GM23338 (cell line): ENCODE measurements at regions not wholly inside any gene's neighbourhood (a gene's known extent, or its start where the extent isn't known, plus 50 kb on each side); places are given as distances from the start of the nearest gene placed in this dataset.

ENCODE experiments used
- ATAC-seq: fragments of 200-7000 bp; cut with Tn5 transposase; 3 replicates; pipeline ENCODE4 v1.9.1; 2020
- DNase-seq: peaks from one replicate; pipeline ENCODE4 v3.0.0-alpha.2; 2015; ENCODE audit warnings: low spot score
- H2AFZ ChIP-seq: fragments of 200-600 bp; sonication (generic); 2 replicates; pipeline ENCODE4 v1.8.0; 2016; ENCODE audit warnings: antibody characterized with exemption, mild to moderate bottlenecking, moderate library complexity
- H3F3A ChIP-seq: fragments of 200-600 bp; sonication (generic); replicated peaks from 2 replicates; pipeline ENCODE4 v1.8.0; 2017; ENCODE audit warnings: antibody characterized with exemption, mixed run types, low read depth
- H3K27ac ChIP-seq: fragments of 200-600 bp; sonication (generic); 2 replicates; pipeline ENCODE4 v1.6.1; 2016; ENCODE audit warnings: low read depth
- H3K27me3 ChIP-seq: fragments of 200-600 bp; sonication (generic); 2 replicates; pipeline ENCODE4 v1.8.0; 2016; ENCODE audit warnings: mild to moderate bottlenecking, mixed run types, moderate library complexity; ENCODE audit not compliant: insufficient read depth
- H3K36me3 ChIP-seq: fragments of 200-600 bp; sonication (generic); 2 replicates; pipeline ENCODE4 v1.8.0; 2016; ENCODE audit warnings: mild to moderate bottlenecking; ENCODE audit not compliant: insufficient read depth
- H3K4me1 ChIP-seq: fragments of 200-600 bp; sonication (generic); 2 replicates; pipeline ENCODE4 v1.8.0; 2016; ENCODE audit warnings: mild to moderate bottlenecking, moderate library complexity; ENCODE audit not compliant: insufficient read depth
- H3K4me2 ChIP-seq: fragments of 200-600 bp; sonication (generic); 2 replicates; pipeline ENCODE4 v1.7.1; 2017; ENCODE audit warnings: mixed run types
- H3K4me3 ChIP-seq: fragments of 200-600 bp; sonication (generic); 2 replicates; pipeline ENCODE4 v1.6.1; 2016; ENCODE audit warnings: mixed run types
- H3K79me2 ChIP-seq: fragments of 200-600 bp; sonication (generic); replicated peaks from 2 replicates; pipeline ENCODE4 v1.8.0; 2017; ENCODE audit warnings: mild to moderate bottlenecking; ENCODE audit not compliant: insufficient read depth
- H3K9me2 ChIP-seq: fragments of 200-600 bp; sonication (generic); 2 replicates; pipeline ENCODE4 v1.8.0; 2017; ENCODE audit not compliant: insufficient read depth
- H4K20me1 ChIP-seq: fragments of 200-600 bp; sonication (generic); replicated peaks from 2 replicates; pipeline ENCODE4 v1.8.0; 2017; ENCODE audit warnings: mild to moderate bottlenecking; ENCODE audit not compliant: insufficient read depth
- H3K27ac Mint-ChIP-seq: 2 replicates; pipeline ENCODE4 v1.8.0; 2020; ENCODE audit warnings: inconsistent platforms, mild to moderate bottlenecking, moderate library complexity, mixed read lengths
- H3K27me3 Mint-ChIP-seq: 3 replicates; pipeline ENCODE4 v1.8.0; 2022; ENCODE audit warnings: low read depth, mild to moderate bottlenecking, moderate library complexity, mixed read lengths, inconsistent platforms; ENCODE audit not compliant: insufficient read depth, poor library complexity
- H3K36me3 Mint-ChIP-seq: 3 replicates; pipeline ENCODE4 v1.8.0; 2021; ENCODE audit warnings: low read depth, mild to moderate bottlenecking, inconsistent platforms, moderate library complexity, mixed read lengths
- H3K4me1 Mint-ChIP-seq: 3 replicates; pipeline ENCODE4 v1.8.0; 2020; ENCODE audit warnings: mild to moderate bottlenecking, inconsistent platforms, mixed read lengths
- H3K4me3 Mint-ChIP-seq: 3 replicates; pipeline ENCODE4 v1.8.0; 2021; ENCODE audit warnings: moderate library complexity, mild to moderate bottlenecking, inconsistent platforms, mixed read lengths
- H3K9me3 Mint-ChIP-seq: 3 replicates; pipeline ENCODE4 v1.8.0; 2020; ENCODE audit warnings: moderate library complexity, mild to moderate bottlenecking, inconsistent platforms, mixed read lengths
- CREB1 ChIP-seq: fragments of 250-450 bp; sonication (Bioruptor Pico); IDR thresholded peaks from 2 replicates; pipeline ENCODE4 v1.5.0; 2020; ENCODE audit warnings: low read depth, mild to moderate bottlenecking, moderate library complexity
- CTCF ChIP-seq, 2 experiments: fragments of 200-600 bp in 1 of 2; sonication (generic) in 1 of 2; conservative IDR thresholded peaks; 2 replicates each; pipeline versions ENCODE4 v1.5.1 to v1.6.1; 2016 to 2017; ENCODE audit warnings: antibody characterized with exemption in 2 of 2, low read depth in 2 of 2, mild to moderate bottlenecking in 2 of 2, moderate library complexity in 1 of 2
- ETS1 ChIP-seq: IDR thresholded peaks from 2 replicates; pipeline ENCODE4 v1.6.1; 2016; ENCODE audit warnings: antibody characterized with exemption
- EZH2 ChIP-seq: fragments of 200-600 bp; sonication (generic); IDR thresholded peaks from one replicate; pipeline ENCODE4 v1.8.0; 2017; ENCODE audit warnings: antibody characterized with exemption, mild to moderate bottlenecking, low read depth; ENCODE audit not compliant: unreplicated experiment
- EZH2phosphoT487 ChIP-seq: fragments of 200-600 bp; sonication (generic); IDR thresholded peaks from one replicate; pipeline ENCODE4 v1.8.1; 2018; ENCODE audit warnings: antibody characterized with exemption; ENCODE audit not compliant: unreplicated experiment
- NANOG ChIP-seq: IDR thresholded peaks from 2 replicates; pipeline ENCODE4 v1.6.1; 2016; ENCODE audit warnings: antibody characterized with exemption, borderline replicate concordance
- REST ChIP-seq: IDR thresholded peaks from one replicate; pipeline ENCODE4 v1.6.1; 2018; ENCODE audit warnings: antibody characterized with exemption; ENCODE audit not compliant: unreplicated experiment
- STAT1 ChIP-seq: IDR thresholded peaks from one replicate; pipeline ENCODE4 v1.6.1; 2016; ENCODE audit warnings: antibody characterized with exemption; ENCODE audit not compliant: unreplicated experiment
- ZNF114 ChIP-seq: fragments of 250-450 bp; sonication (Bioruptor Pico); IDR thresholded peaks from 2 replicates; pipeline ENCODE4 v1.5.0; 2020; ENCODE audit warnings: mild to moderate bottlenecking, moderate library complexity
- ZNF331 ChIP-seq: fragments of 250-450 bp; sonication (Bioruptor Pico); IDR thresholded peaks from 2 replicates; pipeline ENCODE4 v1.5.0; 2020; ENCODE audit warnings: low read depth, mild to moderate bottlenecking, moderate library complexity

GRCh38 chr2:4279431-4279830 lies 576.1 kb downstream of the DCDC2C start (continued):
- no peak for TF ChIP-seq CTCF (conservative IDR thresholded peaks at IDR 0.05; ENCODE audit: low read depth in 2 of 2)
- TF ChIP-seq ZNF331 (CRISPR knock-in tag): no peak
- TF ChIP-seq EZH2phosphoT487: no peak
- TF ChIP-seq EZH2: no peak

GRCh38 chr2:4291430-4291829 lies 588.1 kb downstream of the DCDC2C start:
- H3K36me3 Mint-ChIP-seq: peaks cover 3% of the 10 kb centered on the region; the same call in 2 of the 3 replicates
- Histone ChIP-seq H4K20me1 (no peaks in the 10 kb centered on the region), H3K27me3 (no peaks in the 10 kb centered on the region), H3K27ac (no peak overlapping the region), H2AFZ (no peak overlapping the region), H3F3A (no peaks in the 10 kb centered on the region), H3K4me3 (no peak overlapping the region), H3K9me2 (no peaks in the 10 kb centered on the region), H3K79me2 (no peaks in the 10 kb centered on the region), H3K4me1 (no peaks in the 10 kb centered on the region), H3K36me3 (peaks cover 6% of the 10 kb centered on the region; the same call in 1 of the 2 replicates), H3K4me2 (no peak overlapping the region)
- no peak overlapping the region for H3K27ac Mint-ChIP-seq
- no peak overlapping the region for H3K4me3 Mint-ChIP-seq
- no peaks in the 10 kb centered on the region for H3K4me1 Mint-ChIP-seq
- peaks cover 56% of the 10 kb centered on the region for H3K9me3 Mint-ChIP-seq
- H3K27me3 Mint-ChIP-seq: no peaks in the 10 kb centered on the region
- ATAC-seq (no peak), DNase-seq (no peak)
- TF ChIP-seq CREB1: no peak

GRCh38 chr2:4295680-4296079 lies 592.3 kb downstream of the DCDC2C start:
- ATAC-seq (no peak), DNase-seq (no peak)
- no peaks in the 10 kb centered on the region for H3K27me3 ChIP-seq
- H3K9me2 ChIP-seq: no peaks in the 10 kb centered on the region
- H4K20me1 ChIP-seq: no peaks in the 10 kb centered on the region
- no peaks in the 10 kb centered on the region for H3K4me1 ChIP-seq
- Mint-ChIP-seq H3K9me3 (peaks cover 54% of the 10 kb centered on the region), H3K27ac (no peak overlapping the region), H3K27me3 (no peaks in the 10 kb centered on the region), H3K4me3 (no peak overlapping the region), H3K36me3 (no peaks in the 10 kb centered on the region; the same call in 2 of the 3 replicates), H3K4me1 (no peaks in the 10 kb centered on the region)
- H3K27ac ChIP-seq: no peak overlapping the region
- no peak overlapping the region for H3K4me3 ChIP-seq
- H3K79me2 ChIP-seq: no peaks in the 10 kb centered on the region
- no peaks in the 10 kb centered on the region for H3F3A ChIP-seq
- H3K36me3 ChIP-seq: no peaks in the 10 kb centered on the region
- no peak overlapping the region for H3K4me2 ChIP-seq
- H2AFZ ChIP-seq: no peak overlapping the region
- no peak for TF ChIP-seq EZH2phosphoT487
- no peak for TF ChIP-seq NANOG
- TF ChIP-seq EZH2: no peak
- no peak for TF ChIP-seq ZNF331 (CRISPR knock-in tag)
- TF ChIP-seq STAT1: no peak
- no peak for TF ChIP-seq REST
- TF ChIP-seq ETS1: no peak
- no peak for TF ChIP-seq ZNF114
